ENCODE measurements at regions not wholly inside any gene's neighbourhood (a gene's known extent, or its start where the extent isn't known, plus 50 kb on each side); places are given as distances from the start of the nearest gene placed in this dataset.

DNA sequence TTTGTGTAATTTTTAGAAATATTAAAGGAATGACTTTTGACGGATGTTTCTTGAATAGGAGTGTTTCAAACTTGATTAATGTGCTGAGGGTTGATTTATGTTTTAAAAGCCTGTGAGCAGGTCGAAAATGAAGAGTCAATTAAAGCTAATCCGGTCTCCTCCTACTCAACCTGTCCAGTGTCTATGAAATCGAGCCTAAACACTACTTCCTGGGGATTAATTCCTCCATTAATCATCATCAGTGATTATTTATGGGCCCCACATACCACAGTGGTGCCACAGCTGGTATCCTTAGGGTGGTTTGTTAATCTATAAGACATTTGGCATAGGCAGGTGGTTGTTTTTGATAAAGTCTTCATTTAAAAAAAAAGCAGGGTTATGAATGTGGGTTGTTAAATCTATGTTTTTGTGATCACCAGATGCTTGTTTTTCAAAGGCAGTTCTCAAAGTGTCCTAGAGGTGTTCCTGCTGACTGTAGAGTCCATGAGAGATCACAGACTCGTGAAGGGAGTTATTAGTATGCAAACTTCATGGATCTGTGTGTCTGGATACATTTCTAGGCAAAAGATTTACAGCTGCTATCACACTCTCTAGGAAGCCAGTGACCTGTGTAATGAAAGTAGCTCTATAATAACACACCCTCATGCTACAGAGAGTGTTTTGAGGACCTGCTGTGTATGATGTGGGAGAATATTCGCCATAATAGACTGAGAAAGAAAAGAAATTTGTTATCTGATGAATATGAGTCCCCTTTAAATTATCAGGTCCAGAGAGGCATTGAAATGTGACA lies 308.6 kb downstream of the AKAIN1 start:
- ChIA-PET CTCF (no interaction called here), POLR2A (no interaction called here)
- TF ChIP-seq, protein P1, sequence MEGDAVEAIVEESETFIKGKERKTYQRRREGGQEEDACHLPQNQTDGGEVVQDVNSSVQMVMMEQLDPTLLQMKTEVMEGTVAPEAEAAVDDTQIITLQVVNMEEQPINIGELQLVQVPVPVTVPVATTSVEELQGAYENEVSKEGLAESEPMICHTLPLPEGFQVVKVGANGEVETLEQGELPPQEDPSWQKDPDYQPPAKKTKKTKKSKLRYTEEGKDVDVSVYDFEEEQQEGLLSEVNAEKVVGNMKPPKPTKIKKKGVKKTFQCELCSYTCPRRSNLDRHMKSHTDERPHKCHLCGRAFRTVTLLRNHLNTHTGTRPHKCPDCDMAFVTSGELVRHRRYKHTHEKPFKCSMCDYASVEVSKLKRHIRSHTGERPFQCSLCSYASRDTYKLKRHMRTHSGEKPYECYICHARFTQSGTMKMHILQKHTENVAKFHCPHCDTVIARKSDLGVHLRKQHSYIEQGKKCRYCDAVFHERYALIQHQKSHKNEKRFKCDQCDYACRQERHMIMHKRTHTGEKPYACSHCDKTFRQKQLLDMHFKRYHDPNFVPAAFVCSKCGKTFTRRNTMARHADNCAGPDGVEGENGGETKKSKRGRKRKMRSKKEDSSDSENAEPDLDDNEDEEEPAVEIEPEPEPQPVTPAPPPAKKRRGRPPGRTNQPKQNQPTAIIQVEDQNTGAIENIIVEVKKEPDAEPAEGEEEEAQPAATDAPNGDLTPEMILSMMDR (IDR thresholded peaks at IDR 0.05; ENCODE audit: insufficient read depth, low read length, missing control alignments) = no peak
- no peak overlapping the region for H3K4me3 ChIP-seq (ENCODE audit: low read depth, low read length)
- DNase-seq (ENCODE audit: low read depth, low spot score) = no peak

DNA sequence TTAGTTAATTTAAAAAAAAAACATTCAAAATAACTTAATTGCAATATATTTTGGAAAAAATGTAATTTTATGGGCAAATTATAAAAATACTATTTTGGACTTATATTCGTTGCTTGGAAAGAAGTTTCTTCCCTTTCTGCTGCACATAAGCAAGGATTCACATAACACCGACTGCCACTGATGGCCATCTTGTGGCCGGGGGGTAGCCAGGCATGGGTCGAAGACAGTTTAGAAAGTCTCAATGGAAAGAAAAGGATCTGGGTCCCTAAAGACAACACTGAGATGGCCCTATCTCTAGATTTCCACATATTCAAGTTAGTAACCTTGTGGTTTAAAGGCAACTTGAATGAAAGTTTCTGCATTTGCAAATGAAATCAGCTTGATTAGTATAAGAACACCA lies 318.6 kb downstream of the AKAIN1 start:
- POLR2A ChIA-PET = no interaction called here
- CTCF ChIA-PET = no interaction called here
- no peak overlapping the region for H3K4me3 ChIP-seq (ENCODE audit: low read depth, low read length)
- TF ChIP-seq, protein P1 (IDR thresholded peaks at IDR 0.05; ENCODE audit: insufficient read depth, low read length, missing control alignments) = no peak
- DNase-seq (ENCODE audit: low read depth, low spot score) = no peak

DNA sequence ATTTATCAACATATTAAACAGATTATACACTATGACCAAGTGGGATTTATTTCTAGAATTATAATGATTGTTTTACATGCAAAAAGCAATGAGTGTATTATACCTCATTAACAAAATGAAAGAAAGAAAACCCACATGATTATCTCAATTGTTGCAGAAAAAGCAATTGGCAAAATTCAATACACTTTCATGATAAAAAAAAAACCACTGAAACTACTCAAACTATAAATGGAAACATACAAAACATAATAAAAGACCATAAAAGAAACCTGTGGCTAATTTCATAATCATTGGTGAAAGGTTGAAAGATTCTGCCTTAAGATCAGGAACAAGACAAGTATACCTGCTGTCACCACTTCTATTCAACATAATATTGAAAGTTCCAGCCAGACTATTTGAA lies 325.9 kb downstream of the AKAIN1 start:
- ChIA-PET POLR2A (no interaction called here), CTCF (no interaction called here)
- TF ChIP-seq, protein P1 (IDR thresholded peaks at IDR 0.05; ENCODE audit: insufficient read depth, low read length, missing control alignments) = no peak
- no peak for DNase-seq (ENCODE audit: low read depth, low spot score)
- H3K4me3 ChIP-seq (ENCODE audit: low read depth, low read length) = no peak overlapping the region

DNA sequence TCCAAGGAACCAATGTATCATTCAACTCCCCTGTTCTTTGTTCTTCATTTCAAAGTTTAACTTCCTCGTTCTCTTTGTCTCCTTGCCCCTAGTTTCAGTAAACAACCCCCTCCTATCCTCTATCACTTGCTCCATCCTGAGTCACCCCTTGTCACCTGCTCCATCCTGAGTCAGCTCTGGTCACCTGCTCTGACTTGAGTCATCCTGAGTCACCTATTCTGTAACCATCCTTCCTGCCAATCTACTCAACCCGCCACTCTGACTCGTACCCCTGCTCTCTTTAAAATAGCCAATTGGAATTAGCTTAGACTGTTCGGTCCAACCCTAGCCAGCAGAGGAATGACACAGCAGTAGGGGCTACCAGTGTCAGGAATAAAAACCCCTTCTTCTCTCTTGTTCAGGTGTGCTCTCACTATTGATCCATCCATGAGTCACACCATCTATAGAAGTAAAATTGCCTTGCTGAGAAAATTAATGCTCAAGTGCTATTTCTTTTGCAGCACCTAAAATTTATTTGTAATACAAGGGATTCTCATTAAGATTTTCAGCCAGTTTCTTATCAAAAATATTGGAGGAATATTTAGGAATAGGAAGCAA lies 326.8 kb downstream of the AKAIN1 start:
- DNase-seq (ENCODE audit: low read depth, low spot score) = no peak
- POLR2A ChIA-PET = no interaction called here
- CTCF ChIA-PET = no interaction called here
- TF ChIP-seq, protein P1 (IDR thresholded peaks at IDR 0.05; ENCODE audit: insufficient read depth, low read length, missing control alignments) = no peak
- H3K4me3 ChIP-seq (ENCODE audit: low read depth, low read length) = no peak overlapping the region

DNA sequence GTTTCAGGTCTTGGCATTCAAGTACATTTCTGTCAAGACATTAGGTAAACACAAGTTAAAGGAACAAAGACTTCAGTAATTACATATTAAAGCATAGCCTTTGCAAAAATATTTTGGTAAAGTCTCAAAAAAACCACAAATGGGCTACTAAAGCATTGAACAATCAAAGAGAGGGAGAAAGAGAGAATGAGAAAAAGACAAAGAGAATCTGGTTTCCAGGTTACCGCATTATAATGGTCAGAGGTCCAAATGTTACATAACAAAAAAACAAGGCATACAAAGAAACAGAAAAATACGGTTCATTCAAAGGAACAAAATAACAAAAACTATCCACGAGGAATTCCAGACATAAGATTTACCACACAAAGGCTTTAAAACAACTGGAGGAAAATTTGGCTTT lies 327.9 kb downstream of the AKAIN1 start:
- ChIA-PET CTCF (no interaction called here), POLR2A (no interaction called here)
- TF ChIP-seq, protein P1 (IDR thresholded peaks at IDR 0.05; ENCODE audit: insufficient read depth, low read length, missing control alignments) = no peak
- DNase-seq (ENCODE audit: low read depth, low spot score) = no peak
- H3K4me3 ChIP-seq (ENCODE audit: low read depth, low read length) = no peak overlapping the region

DNA sequence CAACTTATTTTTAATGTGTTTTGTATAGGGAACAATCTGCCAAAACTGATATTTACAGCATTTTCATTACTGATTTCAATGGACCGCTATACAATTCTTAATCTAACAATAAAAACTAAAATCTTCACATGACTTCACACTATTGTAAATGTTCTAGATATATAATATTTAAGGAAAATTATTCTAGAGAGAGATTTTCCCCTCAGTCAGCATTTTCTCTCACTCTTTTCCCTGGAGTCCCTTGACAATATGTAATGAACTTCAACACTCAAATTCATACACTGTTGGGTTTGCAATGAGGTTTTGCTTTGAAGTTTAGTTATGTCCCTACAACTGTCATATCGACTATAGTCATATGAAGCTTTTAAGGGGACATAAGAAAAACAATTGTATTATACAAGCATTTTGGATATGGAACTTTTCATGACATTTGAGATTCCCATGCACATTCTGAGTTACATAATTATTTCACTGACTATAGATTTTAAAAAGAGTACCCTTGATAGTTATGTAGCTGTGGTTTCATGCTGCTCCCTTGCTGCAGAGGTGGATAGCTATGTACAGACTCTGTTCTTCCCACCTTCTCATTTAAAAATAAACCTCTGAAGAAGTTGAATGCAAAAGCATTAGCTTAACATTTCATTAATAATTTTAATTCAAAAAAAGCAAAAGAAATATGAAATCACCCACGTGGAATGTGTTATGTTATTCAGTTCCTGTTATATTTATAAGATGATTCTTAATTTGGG lies 338.5 kb downstream of the AKAIN1 start:
- no peak overlapping the region for H3K4me3 ChIP-seq (ENCODE audit: low read depth, low read length)
- TF ChIP-seq, protein P1 (IDR thresholded peaks at IDR 0.05; ENCODE audit: insufficient read depth, low read length, missing control alignments) = no peak
- ChIA-PET CTCF (no interaction called here), POLR2A (no interaction called here)
- no peak for DNase-seq (ENCODE audit: low read depth, low spot score)
